Tongue (tissue), 1 donor: ENCODE measurements at regions not wholly inside any gene's neighbourhood (a gene's known extent, or its start where the extent isn't known, plus 50 kb on each side); places are given as distances from the start of the nearest gene placed in this dataset.
"Not testable (repeated sequence)": the region's sequence is repeated elsewhere in the genome, so short reads cannot be mapped to it uniquely, and the experiment has no call there.

Experiments
- DNase-seq: peaks from one replicate; pipeline ENCODE4 v3.0.0-alpha.2; 2015

DNA sequence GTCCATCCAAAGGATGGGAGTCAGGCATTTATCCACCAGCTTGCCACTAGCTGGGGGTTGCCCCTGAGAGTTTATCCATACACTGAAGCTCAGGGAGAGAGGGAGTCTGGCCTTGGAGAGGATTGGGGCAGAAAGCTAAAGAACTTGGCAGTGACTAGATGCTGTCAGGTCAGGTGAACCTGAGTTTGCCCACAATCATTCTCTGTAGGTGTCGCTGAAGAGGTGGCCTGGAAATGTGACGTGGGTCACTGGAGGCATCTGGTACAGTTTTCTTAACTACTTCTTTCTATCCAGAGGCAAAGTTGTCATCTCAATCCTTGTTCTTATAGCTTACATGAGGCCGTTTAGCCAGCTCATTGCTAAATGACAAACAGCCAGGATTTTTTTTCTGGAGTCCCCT is 298.0 kb upstream of the CTNNB1 start:
- no peak for DNase-seq

DNA sequence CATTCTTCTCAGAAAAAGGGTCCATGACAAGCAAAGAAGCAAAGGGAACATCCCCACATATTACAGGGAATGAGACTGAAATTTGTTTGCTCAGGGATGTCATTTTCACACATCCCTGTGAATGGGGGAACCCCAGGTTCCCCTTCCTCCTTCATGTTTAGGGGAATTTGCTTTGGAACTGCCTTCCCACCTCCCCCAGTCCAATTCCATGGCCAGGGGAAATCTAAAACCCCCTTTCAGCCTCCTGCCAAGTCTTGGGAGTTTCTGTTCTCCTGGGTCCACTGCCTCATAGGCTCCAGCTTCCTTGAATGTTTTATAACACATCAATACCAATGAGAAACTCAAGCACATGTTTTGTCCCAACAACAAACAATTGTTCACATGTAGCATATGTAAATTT is 297.5 kb upstream of the CTNNB1 start:
- no peak for DNase-seq

DNA sequence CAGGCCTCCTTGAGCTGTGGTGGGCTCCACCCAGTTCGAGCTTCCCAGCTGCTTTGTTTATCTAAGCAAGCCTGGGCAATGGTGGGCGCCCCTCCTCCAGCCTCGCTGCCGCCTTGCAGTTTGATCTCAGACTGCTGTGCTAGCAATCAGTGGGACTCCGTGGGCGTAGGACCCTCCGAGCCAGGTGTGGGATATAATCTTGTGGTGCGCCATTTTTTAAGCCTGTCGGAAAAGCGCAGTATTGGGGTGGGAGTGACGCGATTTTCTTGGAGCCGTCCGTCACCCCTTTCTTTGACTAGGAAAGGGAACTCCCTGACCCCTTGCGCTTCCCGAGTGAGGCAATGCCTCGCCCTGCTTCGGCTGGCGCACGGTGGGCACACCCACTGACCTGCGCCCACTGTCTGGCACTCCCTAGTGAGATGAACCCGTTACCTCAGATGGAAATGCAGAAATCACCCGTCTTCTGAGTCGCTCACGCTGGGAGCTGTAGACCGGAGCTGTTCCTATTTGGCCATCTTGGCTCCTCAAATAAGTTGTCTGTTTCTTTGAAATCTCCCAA is 291.3 kb upstream of the CTNNB1 start:
- DNase-seq: not testable (repeated sequence)

DNA sequence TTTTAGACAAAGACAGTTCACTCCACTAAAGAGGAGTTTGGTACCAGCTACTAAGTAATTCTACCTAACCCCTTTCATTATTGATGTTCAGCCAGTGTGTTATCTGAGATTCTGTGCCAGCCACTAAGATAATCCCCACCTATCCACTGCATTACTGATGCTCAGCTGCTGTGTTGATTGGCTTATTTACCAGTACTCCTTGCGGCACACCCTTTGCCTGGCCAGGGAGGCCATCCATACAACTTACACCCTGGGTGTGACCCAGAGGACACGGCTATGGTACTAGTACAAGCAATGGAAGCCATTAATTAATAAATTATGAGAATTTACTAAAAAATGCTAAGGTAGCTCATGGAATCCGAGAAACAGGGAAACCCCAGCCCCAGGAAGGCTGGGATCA is 290.7 kb upstream of the CTNNB1 start:
- DNase-seq: no peak

DNA sequence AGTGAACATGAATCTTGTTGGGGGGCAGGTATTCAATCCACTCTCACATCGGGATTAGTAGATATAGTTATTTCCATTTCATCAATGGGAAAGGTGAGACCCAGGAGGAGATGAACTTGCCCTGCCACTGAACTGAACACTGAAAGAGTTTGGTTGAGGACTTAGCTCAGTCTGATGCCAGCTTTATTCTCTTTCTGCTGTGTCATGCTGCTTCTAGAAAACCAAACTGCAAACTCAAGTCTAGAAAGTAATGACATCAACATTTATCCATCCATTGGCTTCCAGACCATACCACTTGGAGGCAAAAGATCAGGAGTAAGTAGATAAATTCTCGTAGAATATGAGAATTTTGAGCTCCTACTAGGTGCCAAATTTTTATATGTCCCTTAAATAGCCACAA is 288.0 kb upstream of the CTNNB1 start:
- no peak for DNase-seq

DNA sequence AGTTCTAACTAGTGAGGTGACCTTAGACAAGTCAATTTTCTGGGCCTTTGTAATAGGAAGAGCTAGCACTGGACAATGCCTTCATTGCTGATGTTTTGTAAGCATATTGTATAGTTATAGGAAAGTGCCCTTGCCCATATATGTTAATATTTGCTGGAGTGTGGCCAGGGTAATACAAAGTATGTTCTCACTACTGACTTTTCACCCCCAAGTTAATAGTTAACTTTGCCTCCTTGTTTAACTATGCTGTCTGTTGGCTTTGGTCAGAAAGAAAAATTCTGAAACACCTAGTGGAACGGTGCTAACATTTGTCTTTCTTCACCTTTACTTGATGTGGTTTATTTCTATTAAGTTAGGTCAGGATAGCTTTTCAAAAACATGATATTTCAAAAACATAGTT is 287.4 kb upstream of the CTNNB1 start:
- DNase-seq: no peak

DNA sequence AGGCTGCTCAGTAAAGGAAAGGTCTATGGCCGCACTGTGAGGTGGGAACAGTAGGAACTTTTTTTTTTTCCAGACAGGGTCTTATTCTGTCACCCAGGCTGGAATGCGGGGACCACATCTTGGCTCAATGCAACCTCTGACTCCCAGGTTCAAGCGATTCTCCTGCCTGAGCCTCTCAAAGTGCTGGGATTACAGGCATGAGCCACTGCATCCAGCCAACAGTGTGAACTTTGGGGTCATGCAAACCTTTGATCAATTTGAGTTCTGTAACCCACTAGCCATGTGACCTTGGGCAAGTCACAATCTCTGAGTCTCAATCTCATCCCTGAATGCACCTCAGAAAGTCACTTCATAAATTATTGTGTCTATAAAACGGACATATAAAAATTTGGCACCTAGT is 286.8 kb upstream of the CTNNB1 start:
- no peak for DNase-seq

DNA sequence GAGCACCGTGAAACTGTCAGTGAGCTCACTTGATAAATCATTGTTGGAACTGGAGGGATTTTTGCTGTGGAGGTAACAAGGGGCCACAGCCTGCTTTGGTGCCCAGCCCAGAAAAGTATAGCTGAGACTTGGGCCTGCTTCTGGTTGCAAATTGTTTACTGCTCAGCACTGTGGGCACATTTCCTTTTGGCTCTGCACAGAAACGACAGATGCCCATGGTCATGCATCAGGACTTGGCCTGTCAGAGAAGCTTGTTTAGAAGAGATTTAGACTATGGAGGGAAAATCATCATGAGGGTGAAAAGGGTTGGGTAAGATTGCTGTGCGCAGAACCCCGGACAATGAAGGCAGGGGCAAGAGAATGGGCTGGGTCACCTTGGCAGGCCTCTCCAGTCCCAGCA is 286.1 kb upstream of the CTNNB1 start:
- peak; percentile 20 for DNase-seq

DNA sequence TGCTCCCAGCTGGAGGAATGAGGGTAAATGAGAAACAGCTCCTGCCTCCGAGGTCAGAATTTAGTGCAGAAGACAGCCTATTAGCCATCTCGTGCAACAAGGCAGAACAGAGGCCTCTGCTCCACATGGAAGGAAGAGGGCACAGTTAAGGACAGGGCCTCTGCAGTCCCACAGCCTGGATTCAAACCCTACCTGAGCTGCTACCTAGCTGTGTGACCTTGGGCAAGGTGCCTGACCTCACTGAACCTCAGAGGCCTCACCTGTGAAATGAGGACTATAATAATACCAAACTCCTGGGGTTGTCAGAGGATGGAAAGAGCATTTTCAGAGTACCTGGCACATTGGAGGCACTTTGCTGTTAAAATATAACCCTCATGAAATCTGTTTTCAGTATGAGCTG is 285.7 kb upstream of the CTNNB1 start:
- no peak for DNase-seq

DNA sequence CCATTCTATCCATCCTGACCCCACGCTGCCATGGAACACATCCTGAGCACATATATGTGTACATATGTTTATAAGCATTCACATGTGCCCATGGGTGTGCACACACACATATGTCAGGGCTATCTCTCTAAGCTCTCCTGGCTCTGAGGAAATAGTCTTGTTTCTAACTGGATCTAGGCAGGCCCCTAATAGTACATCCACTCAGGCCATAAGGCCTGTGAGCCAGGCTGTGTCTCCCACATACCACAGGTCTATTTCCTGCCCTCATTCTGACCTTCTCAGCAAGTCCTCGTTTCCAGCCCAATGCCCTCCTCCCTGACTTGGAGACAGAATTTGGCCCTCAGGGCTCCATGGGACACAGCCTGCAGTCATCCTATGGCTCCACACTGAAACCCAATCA is 284.8 kb upstream of the CTNNB1 start:
- DNase-seq: no peak

DNA sequence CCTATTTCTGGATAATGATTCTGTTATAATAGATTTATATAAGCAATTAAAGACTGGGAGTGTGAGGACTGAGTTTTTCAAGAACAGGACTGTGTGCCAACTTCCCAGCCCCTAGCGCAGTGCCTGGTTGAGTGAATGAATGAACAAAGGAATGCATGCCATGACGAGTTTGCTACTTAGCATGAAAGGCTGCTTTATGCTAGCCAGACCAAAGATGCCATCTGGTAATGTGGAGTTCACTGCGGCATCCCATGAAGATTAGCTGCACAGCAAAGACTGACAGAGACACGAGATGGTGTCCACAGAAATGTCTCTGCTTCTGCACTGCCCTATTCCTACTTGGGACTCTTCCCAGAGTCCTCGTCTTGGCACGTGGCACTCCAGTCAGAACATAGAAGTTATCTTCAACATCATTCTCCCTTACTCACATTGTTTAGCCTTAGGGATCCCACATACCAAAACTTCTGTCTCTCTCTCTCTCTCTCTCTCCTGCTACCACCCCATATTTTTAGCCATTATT is 283.9 kb upstream of the CTNNB1 start:
- peak; percentile 54 for DNase-seq

DNA sequence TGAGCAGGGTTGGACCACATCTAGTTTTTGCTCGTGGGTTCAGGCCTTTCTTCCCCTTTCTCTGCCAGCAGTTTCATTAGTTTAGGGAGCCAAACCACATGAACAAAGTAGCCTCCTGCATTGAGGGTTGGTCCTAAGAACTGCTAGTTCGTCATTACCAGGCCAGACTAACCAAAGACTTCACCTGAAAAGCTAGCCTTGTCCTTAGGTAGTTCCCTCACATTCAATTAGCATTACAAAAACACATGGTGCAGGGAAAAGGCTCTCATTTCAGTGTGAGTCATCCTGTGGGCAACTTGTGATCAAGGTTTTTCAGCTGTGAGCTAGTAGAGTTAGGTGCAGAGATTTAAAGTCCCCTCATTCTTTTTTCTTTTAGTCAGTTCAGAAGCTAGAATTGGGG is 279.3 kb upstream of the CTNNB1 start:
- no peak for DNase-seq

DNA sequence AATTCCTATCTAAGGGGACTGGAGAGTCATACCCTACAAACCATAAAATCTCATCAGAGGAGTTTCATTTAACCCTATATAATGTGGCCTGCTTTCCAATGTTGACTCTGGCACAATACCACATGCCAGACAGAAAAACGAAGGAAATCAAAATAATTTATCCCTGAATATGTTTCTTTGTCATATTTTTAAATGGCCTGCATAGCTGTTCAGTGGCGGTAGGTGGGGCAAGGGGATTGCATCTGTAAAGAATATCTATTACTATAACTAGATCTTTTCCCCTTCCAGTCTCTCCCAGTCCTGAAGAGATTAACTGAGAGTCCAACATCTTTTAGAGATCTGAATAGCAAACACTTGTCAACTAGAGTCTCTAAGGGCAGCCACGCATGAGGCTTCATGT is 278.1 kb upstream of the CTNNB1 start:
- no peak for DNase-seq

DNA sequence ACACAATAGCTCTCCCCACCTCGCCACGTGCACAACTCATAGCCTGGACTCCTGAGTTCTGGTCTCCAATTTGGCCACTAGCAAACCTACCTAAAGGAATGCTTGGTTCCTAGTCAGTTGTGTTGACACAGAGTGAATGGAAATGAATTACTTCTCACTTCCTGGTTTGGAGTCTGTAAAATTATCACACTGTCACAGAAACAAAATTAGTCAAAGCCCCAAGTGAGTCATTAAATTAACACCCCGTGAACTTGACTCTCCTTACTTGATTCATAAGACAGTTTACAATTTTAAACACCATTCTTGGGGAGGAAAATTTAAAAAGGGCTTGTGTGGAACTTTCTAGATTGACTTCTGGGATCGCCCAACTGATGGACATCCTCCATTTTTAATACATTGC is 276.2 kb upstream of the CTNNB1 start:
- no peak for DNase-seq

DNA sequence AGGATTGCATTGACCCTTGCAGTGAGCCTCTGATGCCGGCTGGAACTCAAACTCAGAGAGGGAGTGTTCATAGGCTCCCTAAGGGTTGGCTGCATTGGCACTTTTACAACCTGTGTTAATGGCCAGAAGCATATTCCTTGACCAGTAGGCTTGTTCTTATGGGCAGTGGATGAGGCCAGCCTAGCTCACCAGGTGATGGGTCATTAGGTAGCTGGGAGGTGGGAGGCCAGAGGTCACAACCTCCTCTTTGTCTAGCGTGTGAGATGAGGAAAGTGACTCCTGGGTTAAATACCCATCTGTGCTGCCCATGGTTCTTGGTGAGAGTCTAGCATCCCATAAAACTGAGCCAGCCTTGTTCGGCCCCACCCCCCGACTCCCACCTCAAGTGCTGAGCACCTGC is 275.7 kb upstream of the CTNNB1 start:
- DNase-seq: no peak

DNA sequence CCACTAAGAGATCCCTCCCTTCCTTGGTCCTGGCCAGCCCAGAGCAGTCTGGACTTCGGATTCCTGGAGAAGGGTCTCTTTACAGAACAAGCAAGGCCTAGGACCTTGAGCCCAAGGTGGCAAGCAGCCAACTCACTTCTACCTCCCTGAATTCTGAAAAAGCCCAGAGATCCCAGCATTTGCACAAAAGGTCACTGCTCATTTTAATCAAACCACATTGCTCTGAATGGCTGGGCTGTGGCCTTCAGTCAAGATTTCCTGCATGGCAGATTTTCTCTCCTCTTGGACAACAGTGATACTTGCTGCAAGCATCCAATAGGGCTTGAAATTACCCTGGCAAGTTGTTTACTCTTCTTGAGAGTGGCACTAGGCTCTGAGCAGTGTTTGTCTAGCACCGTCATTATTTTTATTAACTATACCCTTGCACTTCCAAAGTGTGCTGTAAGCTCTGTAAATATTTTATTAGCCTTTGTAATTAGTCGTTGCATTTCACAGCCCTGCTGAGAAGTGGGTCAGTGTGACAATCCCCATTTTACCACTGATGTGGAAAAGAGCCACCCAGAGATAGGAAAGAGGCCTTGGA is 274.7 kb upstream of the CTNNB1 start:
- peak; percentile 4 for DNase-seq

DNA sequence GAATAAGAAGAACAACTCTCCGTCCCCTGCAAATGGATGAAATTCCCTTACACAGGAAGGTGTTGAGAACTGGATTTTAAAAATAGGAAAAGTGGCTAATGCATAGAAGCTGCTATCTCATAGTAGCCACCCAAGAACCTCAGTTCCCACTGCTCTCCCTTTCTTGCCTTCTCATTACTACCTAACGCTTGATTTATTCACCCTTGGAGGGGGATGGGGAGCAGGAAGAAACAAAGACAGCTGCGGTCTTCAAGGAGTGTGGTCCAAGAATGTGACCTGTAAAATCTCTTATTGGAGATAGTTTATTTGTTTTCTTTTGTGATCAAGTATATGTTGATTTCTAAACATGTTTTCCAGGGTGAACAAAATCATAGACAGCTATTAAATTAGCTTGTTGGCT is 274.1 kb upstream of the CTNNB1 start:
- no peak for DNase-seq

DNA sequence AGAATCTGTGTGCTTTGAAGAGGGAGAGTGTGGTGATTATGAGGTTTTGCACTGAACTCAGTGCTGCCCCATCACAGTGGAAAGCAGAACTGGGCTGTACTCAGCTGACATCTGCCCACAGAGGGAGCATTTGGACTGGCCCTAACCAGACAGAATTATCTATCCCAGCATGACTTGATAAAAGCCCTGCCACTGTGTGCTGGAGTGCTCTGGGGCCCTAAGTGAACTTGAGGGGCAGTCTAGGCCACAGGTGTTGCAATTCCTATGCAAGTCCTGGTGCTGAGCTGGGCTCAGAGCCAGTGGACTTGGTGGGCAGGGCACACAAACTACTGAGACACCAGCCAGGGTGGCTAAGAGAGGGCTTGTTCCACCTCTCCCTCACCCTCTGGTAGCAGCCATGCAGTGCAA is 269.2 kb upstream of the CTNNB1 start:
- DNase-seq: peak; percentile 26

DNA sequence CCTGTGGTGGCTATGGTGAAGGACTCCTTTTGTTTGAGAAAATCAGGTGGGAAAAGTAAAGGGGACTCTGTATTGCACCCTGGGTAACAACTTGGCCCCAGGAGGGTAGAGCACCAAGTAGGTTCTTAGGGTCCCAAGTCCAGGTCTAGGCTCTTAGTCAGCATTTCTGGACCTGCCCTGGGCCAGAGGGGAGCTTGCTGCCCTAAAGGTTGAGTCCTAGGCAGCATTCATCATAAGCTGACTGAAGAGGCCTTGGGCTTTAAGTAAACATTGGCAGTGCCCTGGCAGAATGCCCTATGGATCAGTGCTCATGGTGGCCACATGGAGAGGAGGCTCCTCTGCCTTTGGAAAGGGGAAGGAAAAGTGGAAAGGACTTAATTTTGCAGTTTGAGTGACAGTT is 268.5 kb upstream of the CTNNB1 start:
- no peak for DNase-seq

DNA sequence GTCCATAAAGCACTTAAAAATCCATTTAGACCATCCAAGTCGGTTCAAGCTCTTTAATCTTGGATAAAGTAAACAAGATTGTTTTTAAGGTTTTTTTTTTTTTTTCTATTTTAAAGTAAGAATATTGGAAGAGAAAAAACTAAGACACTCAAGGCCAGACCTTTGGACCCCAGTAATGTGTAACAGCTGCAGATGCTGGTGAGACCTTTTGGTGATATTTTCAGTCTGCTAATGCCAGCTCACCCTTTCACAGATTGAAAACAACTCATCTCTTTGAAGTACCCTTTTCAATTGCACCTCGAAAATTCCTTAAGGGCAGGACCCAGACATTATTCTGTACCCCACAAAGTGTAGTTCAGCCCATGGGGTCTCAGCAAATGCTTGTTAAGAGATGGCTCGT is 260.7 kb upstream of the CTNNB1 start:
- DNase-seq: peak; percentile 4

DNA sequence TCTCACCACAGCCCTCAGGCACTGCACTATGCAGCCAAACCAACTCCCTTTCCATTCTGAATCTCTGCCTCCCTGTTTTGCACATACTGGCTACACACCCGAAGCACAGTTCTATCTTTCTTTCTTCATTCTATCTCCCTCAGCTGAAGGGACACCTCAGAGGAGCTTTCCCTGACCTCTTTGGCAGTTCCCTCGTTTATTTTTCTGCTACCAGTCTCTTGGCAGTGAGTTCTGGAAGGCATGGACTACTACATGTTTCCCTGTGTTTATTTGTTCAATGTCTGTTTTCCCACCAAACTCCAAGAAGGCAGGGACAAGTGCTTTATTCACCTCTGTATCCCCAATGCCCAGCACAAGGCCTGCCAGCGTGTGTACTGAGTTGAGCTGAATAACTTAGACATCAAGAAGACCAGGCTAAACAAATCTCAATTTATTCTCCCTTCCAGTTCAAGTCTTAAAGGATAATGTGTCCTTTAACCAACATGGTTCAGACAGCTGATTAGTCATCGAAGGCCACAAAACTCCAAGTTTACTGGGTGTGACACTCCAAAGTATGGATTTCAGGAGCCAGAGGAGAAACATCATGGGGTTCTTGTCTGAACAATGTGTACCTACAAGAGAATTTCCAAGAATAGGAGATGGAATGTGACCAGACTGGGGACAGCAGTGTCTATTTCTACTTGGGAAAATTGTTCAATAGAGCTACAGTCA is 260.1 kb upstream of the CTNNB1 start:
- DNase-seq: peak; percentile 26

DNA sequence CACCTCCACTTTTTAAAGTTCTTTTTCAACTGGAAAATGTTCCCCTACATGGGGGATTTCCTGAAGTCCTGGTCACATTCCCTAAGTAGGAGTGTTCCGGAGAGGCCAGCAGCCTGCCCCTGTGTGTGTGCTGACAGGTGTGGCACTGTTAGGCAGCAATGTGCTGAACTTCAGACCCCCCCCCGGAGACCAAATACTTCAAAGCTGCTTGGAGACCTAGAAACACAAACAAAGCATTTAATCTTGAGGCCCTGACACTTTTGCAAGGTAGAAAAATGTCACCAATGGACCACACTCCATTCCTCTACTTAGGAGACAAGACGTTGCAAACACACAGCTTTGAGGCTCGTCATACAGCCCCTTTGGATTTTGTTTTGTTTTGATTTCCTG is 259.6 kb upstream of the CTNNB1 start:
- peak; percentile 51 for DNase-seq

DNA sequence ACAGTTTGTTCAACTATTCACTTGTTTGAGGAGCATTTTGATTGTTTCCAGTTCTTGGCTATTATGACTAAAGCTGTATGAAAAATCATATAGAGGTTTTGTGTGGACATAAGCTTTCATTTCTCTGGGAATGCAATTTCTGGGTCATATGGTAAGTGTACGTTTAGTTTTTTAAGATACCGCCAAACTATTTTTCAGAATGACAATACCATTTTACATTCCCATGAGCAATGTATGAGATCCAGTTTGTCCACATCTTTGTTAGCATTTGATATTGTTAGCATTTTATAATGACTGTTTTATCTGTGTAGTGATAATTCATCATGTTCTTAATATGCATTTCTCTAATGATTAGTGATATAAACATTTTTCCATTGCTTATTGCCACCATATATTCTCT is 258.7 kb upstream of the CTNNB1 start:
- DNase-seq: no peak

DNA sequence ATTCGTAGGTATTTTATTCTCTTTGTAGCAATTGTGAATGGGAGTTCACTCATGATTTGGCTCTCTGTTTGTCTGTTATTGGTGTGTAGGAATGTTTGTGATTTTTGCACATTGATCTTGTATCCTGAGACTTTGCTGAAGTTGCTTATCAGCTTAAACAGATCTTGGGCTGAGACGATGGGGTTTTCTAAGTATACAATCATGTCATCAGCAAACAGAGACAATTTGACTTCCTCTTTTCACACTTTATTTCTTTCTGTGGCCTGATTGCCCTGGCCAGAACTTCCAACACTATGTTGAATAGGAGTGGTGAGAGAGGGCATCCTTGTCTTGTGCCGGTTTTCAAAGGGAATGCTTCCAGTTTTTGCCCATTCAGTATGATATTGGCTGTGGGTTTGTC is 252.3 kb upstream of the CTNNB1 start:
- DNase-seq: not testable (repeated sequence)
